ENCODE measurements at regions not wholly inside any gene's neighbourhood (a gene's known extent, or its start where the extent isn't known, plus 50 kb on each side); places are given as distances from the start of the nearest gene placed in this dataset.

GRCh38 chr12:25694072-25694471 lies 141.0 kb upstream of the LMNTD1 start:
- Histone ChIP-seq H3K36me3 (no peaks in the 10 kb centered on the region), H3K4me3 (no peak overlapping the region), H3K27me3 (no peaks in the 10 kb centered on the region), H3K4me1 (peaks cover 0 to 7% (median 0%) of the 10 kb centered on the region in 9 donors), H3K9me3 (peaks cover 0 to 13% (median 6%) of the 10 kb centered on the region in 11 donors), H3K27ac (no peak overlapping the region)
- DNase-seq (peak in 1 of 2 donors; percentile 15), ATAC-seq (peak in 7 of 8 donors; percentile 57 to 93 (median 71))
- TF ChIP-seq, protein P1, sequence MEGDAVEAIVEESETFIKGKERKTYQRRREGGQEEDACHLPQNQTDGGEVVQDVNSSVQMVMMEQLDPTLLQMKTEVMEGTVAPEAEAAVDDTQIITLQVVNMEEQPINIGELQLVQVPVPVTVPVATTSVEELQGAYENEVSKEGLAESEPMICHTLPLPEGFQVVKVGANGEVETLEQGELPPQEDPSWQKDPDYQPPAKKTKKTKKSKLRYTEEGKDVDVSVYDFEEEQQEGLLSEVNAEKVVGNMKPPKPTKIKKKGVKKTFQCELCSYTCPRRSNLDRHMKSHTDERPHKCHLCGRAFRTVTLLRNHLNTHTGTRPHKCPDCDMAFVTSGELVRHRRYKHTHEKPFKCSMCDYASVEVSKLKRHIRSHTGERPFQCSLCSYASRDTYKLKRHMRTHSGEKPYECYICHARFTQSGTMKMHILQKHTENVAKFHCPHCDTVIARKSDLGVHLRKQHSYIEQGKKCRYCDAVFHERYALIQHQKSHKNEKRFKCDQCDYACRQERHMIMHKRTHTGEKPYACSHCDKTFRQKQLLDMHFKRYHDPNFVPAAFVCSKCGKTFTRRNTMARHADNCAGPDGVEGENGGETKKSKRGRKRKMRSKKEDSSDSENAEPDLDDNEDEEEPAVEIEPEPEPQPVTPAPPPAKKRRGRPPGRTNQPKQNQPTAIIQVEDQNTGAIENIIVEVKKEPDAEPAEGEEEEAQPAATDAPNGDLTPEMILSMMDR (IDR thresholded peaks at IDR 0.05): no peak
- intact Hi-C loops (cut with DNase I): no loop called here
- 40 to 47% methylated on average over 7 of the region's 7 CpGs for WGBS, 2 donors

DNA sequence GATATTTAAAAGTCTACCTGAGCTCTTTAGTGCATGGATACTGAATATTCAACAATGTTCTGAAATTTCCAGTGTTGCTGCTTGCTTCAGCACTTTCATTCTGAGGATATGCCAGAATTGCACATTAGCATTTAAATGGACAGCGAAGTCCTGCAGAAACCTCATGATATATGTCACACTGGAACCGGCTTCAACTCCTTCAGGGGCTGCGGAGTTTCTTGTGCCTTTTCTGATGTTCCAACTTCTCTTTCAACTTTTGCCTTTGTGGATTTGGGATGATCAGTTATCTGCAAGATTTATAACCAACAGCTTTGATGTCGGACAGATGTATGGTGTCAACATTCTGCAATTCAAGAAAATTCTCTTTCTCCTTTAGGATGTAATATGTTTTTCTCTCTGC lies 142.5 kb upstream of the LMNTD1 start:
- Histone ChIP-seq H3K4me1 (peaks cover 0 to 7% (median 0%) of the 10 kb centered on the region in 9 donors), H3K27me3 (no peaks in the 10 kb centered on the region), H3K36me3 (no peaks in the 10 kb centered on the region), H3K4me3 (no peak overlapping the region), H3K9me3 (peaks cover 0 to 13% (median 6%) of the 10 kb centered on the region in 11 donors), H3K27ac (no peak overlapping the region)
- ATAC-seq (no peak), DNase-seq (no peak)
- TF ChIP-seq, protein P1 (IDR thresholded peaks at IDR 0.05): no peak
- intact Hi-C loops (cut with DNase I): no loop called here
- WGBS, 2 donors: 76 to 79% methylated on average over 4 of the region's 4 CpGs

- Histone ChIP-seq H3K4me1 (no peaks in the 10 kb centered on the region), H3K36me3 (no peaks in the 10 kb centered on the region), H3K9me3 (peaks cover 0 to 13% (median 8%) of the 10 kb centered on the region in 11 donors), H3K4me3 (no peak overlapping the region), H3K27me3 (no peaks in the 10 kb centered on the region), H3K27ac (no peak overlapping the region)
- ATAC-seq (no peak), DNase-seq (no peak)
- WGBS, 2 donors: 76 to 80% methylated on average over 2 of the region's 2 CpGs
- TF ChIP-seq, protein P1 (IDR thresholded peaks at IDR 0.05): no peak
- intact Hi-C loops (cut with DNase I): no loop called here
Observed at GRCh38 chr12:25698772-25699171, 145.7 kb upstream of the LMNTD1 start.

GRCh38 chr12:25699454-25699853 lies 146.4 kb upstream of the LMNTD1 start:
- TF ChIP-seq, protein P1 (IDR thresholded peaks at IDR 0.05): no peak
- Histone ChIP-seq H3K27me3 (no peaks in the 10 kb centered on the region), H3K4me1 (no peaks in the 10 kb centered on the region), H3K4me3 (no peak overlapping the region), H3K27ac (no peak overlapping the region), H3K9me3 (peaks cover 0 to 13% (median 8%) of the 10 kb centered on the region in 11 donors), H3K36me3 (no peaks in the 10 kb centered on the region)
- 76 to 82% methylated on average over 1 of the region's 1 CpG for WGBS, 2 donors
- intact Hi-C loops (cut with DNase I): no loop called here
- ATAC-seq (no peak), DNase-seq (no peak)
